ENCODE measurements at regions not wholly inside any gene's neighbourhood (a gene's known extent, or its start where the extent isn't known, plus 50 kb on each side); places are given as distances from the start of the nearest gene placed in this dataset.
"Not testable (repeated sequence)": the region's sequence is repeated elsewhere in the genome, so short reads cannot be mapped to it uniquely, and the experiment has no call there.

GRCh38 chr15:75792236-75792635 lies 51.0 kb upstream of the UBE2Q2 start:
- not testable (repeated sequence) for DNase-seq (ENCODE audit: low read depth); H3K4me3 ChIP-seq (ENCODE audit: control insufficient read depth, low read depth, low read length)

GRCh38 chr15:75791337-75791713 lies 51.9 kb upstream of the UBE2Q2 start:
- H3K4me3 ChIP-seq (ENCODE audit: control insufficient read depth, low read depth, low read length): no peak overlapping the region
- no peak for TF ChIP-seq CTCF (conservative IDR thresholded peaks at IDR 0.05; ENCODE audit: control insufficient read depth, insufficient read depth, low read depth, low read length)
- DNase-seq (ENCODE audit: low read depth): no peak

- DNase-seq (ENCODE audit: low read depth): no peak
- no peak for TF ChIP-seq CTCF (conservative IDR thresholded peaks at IDR 0.05; ENCODE audit: control insufficient read depth, insufficient read depth, low read depth, low read length)
- H3K4me3 ChIP-seq (ENCODE audit: control insufficient read depth, low read depth, low read length): no peak overlapping the region
Measured at GRCh38 chr15:75790631-75791336, 52.5 kb upstream of the UBE2Q2 start.

GRCh38 chr15:75786575-75786947 lies 56.7 kb upstream of the UBE2Q2 start:
- TF ChIP-seq CTCF (conservative IDR thresholded peaks at IDR 0.05; ENCODE audit: control insufficient read depth, insufficient read depth, low read depth, low read length): no peak
- no peak for DNase-seq (ENCODE audit: low read depth)
- H3K4me3 ChIP-seq (ENCODE audit: control insufficient read depth, low read depth, low read length): no peak overlapping the region

GRCh38 chr15:75785771-75786574 lies 57.3 kb upstream of the UBE2Q2 start:
- DNase-seq (ENCODE audit: low read depth): no peak
- H3K4me3 ChIP-seq (ENCODE audit: control insufficient read depth, low read depth, low read length): no peak overlapping the region

GRCh38 chr15:75784511-75785480 lies 58.5 kb upstream of the UBE2Q2 start:
- DNase-seq (ENCODE audit: low read depth): not testable (repeated sequence)

More at GRCh38 chr15:75785771-75786574, 57.3 kb upstream of the UBE2Q2 start:
- TF ChIP-seq CTCF (conservative IDR thresholded peaks at IDR 0.05; ENCODE audit: control insufficient read depth, insufficient read depth, low read depth, low read length): peak; percentile 6

GRCh38 chr15:75783566-75783965 lies 59.7 kb upstream of the UBE2Q2 start:
- DNase-seq (ENCODE audit: low read depth); H3K4me3 ChIP-seq (ENCODE audit: control insufficient read depth, low read depth, low read length): not testable (repeated sequence)

More at GRCh38 chr15:75784511-75785480, 58.5 kb upstream of the UBE2Q2 start:
- H3K4me3 ChIP-seq (ENCODE audit: control insufficient read depth, low read depth, low read length): not testable (repeated sequence)

- DNase-seq (ENCODE audit: low read depth): no peak
- TF ChIP-seq CTCF (conservative IDR thresholded peaks at IDR 0.05; ENCODE audit: control insufficient read depth, insufficient read depth, low read depth, low read length): no peak
- H3K4me3 ChIP-seq (ENCODE audit: control insufficient read depth, low read depth, low read length): no peak overlapping the region
Measured at GRCh38 chr15:75782926-75783325, 60.3 kb upstream of the UBE2Q2 start.

GRCh38 chr15:75780995-75781394 lies 62.3 kb upstream of the UBE2Q2 start:
- not testable (repeated sequence) for DNase-seq (ENCODE audit: low read depth); H3K4me3 ChIP-seq (ENCODE audit: control insufficient read depth, low read depth, low read length)

Measured in fibroblast of mammary gland (primary cell).